GM18517 (cell line): ENCODE measurements at regions not wholly inside any gene's neighbourhood (a gene's known extent, or its start where the extent isn't known, plus 50 kb on each side); places are given as distances from the start of the nearest gene placed in this dataset.

Source experiments
- ATAC-seq: cut with Tn5 transposase; IDR thresholded peaks from one replicate; pipeline ENCODE4 v1.9.1; 2021; ENCODE audit warnings: mild to moderate bottlenecking, moderate library complexity; ENCODE audit not compliant: unreplicated experiment

DNA sequence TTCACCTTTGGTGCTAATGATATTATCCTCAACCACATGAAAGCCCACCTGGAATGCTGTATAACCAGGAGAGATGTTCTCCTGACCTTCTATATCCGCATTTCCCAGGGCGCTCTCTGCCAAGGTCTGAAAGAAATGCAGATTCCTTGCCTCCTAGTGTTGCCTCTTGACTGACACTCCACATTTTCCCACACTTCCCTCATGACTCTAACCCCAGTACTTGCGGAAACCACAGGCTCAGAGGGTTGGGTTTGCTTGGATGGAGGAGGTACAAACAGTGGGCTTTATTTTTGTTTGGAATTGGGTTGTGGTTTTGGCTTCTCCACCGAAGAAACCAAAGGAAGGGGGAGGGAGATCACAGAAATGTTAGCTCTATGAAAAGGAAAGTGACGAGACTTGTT is 222.9 kb upstream of the CELF2 start:
- no peak for ATAC-seq

DNA sequence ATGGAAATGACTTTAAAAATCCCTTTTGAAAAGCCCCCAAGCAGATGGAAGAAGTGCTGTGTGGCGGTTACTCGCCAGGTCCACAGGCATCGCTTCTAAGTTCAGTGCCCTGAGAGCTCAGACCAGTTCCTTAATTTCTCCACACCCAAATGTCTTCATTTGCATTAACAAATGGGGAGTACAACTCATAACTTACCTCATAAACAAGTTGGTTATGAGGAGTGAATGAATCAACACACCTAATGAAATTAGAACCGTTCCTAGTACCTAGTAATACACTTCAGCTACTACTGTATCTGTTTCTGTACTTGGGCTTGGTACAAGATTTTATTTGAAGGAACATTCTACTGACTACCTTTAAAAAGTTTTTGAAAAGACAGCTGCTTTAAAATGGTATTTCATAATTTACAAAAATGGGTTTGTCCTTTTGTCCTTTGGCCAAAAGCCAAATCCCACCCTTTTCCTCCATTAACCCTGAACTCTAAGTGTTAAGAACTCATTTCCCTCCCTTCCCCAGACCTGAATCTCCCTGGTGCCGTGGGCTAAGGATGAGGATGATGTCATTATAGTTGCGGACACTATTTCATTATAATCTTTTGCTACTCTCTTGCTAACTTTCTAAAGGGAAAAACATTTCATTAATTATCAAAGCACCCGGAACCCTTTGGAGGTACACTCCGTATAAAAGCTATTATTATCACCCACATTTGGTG is 221.5 kb upstream of the CELF2 start:
- no peak for ATAC-seq

DNA sequence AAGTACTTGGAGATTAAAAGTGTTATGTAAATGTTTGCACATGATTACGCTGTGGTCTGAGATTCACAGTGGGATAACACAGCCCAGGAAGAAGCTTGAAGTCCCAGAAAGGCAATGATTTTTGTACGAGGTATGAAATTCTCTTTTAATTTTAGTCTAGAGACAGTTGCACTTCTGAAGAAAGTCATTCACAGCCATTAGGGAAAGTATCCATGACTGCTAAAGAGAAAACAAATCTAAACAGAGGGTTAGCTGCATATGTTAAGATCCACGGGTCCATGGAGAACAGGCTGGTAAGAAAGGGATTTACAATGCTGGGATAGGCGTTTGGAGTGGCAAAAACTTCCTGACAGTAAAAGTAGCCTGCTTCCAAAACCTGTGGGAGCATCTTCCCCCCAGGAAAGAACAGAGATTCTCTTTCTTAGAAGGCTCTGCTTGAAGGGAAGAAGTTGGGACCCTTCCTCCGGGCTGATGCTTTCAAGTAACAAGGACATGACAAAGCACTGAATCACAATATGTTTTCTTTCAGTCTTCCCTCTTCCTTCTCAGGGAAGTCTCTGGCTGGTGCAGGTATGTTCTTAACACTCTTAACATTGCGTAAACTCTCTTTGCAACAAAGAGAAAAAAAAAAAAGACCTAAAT is 220.8 kb upstream of the CELF2 start:
- no peak for ATAC-seq

DNA sequence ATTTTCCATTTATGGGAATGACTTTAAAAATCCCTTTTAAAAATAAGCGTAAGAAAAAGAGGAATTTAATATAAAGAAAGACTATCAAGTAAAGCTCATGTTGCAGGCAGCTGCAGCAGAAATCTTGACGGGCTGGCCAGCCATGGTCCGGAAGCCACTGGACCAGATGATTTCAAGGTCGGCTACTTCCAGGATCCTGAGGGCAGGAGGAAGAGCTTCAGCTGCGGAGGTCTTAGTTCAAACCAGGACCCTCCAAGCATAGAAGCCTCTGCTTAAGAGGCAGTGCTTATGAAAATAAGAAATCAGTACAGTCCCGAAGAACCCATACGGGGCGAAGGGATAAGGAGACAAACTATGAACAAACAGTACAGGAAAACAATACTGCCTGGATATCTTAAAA is 220.2 kb upstream of the CELF2 start:
- ATAC-seq: no peak

DNA sequence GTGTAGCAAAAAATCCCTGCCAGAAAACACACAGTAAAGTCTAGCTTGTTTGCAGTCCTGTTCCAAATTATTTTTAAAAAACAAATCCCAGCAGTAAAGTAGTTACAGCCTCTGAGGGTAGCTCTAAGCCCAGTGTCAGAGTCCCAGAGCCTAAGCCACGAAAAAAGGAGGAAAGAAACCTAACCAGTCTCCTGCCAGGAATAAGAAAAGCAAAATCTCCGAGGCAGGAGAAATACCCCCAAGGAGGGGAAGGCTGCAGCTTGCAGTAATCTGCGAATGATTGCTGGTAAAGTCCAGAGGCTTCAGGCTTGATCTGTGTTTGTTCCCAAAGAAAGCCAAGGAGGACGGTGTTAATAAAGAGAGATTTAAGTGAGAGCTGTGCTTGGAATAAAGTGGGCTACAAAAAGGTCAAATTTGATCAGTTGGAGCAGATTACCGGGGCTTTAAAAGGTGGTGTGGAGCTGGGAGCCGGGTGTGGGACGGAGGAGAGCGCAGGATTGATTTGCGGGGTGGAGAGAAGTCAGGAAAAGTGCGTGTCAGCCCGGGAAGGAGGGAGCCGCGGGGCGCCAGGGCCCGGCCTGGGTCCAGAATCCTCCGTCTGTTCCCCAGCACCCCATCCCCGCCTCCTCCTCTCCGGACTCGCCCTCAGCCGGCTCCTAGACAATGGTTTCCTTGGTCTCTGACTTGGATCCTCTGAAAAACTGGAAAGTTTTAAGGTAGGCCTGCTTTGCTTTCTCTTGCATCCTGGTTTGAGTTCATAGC is 219.4 kb upstream of the CELF2 start:
- no peak for ATAC-seq

DNA sequence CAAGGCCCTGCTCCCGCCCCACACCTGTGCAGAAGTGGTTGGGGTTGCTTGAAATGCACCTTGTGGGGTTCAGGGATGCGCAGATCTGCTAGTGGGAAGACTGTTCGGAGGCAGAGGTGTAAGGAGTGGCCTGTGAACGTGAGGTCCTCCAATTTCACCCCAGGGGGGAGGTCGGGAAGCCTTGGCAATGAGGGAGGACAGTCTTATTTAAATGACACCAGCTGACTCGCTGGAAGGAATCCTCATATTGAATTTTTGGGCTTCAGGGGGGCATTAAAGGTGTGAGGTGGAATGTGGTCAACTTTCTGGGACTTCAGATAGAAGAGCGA is 218.8 kb upstream of the CELF2 start:
- ATAC-seq: no peak

DNA sequence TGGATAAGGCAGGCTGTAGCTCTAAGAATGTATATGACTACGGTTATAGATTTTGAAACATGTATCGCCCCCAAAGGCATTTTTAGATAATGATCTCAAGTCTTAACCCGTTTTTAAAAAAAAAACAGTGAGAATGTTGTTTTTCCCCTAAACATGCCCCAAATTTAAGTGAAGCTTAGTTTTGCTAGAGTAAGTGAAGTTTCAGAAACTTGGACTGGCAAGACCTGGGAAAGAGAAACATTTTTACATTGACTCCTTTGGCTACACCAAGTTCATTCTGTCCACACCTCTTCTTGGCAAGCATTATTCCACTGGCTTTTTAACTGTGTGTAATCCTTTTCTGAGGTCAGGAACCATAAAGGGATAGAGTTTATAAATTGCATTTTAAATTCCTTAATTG is 216.7 kb upstream of the CELF2 start:
- ATAC-seq: no peak

DNA sequence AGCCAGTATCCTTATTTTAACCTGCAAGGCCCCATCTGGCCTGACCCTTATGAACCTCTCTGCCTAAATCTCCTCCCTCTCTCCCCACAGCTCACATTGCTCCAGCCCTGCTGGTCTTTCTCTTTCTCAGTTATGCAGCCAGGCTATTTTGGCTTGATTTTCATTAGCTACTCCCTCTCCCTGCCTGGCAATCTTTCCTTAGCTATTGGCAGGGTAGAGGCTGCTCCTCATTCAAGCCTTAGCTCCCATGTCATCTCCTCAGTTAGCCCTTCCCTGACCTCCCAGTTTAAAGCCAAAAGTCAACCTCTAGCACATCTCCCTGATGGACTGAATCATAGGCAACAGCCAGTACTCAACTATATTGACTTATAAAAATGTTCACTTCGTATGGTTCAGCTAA is 214.4 kb upstream of the CELF2 start:
- no peak for ATAC-seq

DNA sequence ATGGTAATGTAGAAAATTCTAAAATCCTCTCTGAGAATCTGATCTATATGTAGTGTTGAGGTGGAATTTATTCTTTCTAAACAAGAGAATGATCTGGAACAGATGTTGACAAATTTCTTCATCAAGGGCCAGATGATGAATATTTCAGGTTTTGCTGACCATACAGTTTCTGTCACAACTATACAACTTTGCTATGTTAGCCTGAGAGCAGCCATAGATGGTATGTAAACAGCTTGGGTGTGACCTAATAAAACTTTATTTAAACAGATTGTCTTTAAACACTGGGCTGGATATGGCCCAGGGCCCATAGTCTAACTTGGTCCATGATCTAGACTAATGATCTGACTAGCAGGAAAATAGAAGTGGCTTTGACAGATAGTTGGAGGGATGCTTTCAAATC is 213.6 kb upstream of the CELF2 start:
- no peak for ATAC-seq

DNA sequence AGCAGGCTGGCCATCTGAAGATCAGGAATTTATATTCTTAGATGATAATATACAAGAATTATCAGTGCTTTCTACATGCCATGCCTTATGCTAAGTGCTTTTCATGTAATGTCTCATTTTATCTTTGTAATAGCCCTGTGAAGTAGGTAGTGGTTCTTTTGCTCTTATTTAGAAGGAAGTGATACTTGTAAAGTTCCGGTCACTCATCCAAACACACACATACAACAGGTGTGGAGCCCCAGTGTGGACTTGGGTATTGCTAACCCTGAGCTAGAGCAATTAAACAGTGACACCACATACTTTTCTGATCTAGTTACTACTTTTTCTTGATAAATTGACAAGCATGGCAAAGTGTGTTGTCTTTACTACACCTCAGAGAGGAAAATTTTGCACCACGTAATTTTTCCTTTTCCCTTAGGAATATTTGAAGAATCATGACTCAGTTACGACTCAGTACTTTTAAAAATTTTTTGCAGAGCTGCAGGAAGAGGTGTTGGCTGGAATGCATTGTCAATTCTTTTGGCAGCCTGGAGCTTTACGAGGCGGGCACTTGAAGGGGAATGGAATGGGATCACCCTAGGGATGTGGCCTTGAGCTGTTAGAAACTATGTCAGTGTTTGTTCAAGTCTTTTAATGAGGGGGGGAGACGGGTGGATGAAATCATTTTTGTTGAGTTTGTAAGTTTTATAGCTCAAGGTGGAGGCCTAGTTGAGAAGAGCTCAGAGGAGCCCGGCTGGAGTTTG is 212.5 kb upstream of the CELF2 start:
- no peak for ATAC-seq

DNA sequence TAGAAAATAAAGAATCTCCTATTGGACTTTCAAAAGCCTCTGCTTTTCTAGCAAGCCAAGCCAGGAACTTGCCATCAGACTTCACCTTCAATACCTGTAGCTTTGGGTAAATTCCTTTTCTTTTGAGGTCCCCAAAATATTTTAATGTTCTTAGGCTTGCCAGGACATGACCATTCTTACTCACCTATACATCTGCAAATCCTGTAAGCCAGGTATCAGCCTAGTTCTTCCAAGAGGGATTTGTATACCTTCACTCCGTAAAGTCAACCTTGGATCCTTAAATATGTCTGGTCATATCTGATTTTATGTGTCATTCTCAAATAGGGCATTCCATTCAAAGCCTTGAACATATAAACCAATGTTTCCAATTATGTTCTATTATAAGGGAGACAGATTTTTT is 210.6 kb upstream of the CELF2 start:
- no peak for ATAC-seq

DNA sequence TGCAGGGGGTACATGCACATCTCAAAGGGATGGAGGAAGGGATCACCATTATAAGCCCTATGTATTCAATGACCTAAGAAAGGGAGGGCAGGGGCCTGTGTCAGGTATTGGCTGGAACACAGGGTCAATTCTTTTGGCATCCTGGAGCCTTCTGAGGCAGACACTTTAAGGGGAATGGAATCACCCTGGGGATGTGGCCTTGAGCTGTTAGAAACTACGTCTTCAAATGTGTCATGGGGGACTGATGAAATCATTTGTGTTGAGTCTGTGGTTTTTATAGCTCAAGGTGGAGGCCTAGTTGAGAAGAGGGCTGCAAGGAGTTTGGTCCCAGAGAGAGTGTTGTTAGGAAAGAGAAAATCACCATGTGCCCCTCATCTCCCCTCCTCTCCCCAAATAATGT is 206.1 kb upstream of the CELF2 start:
- no peak for ATAC-seq

DNA sequence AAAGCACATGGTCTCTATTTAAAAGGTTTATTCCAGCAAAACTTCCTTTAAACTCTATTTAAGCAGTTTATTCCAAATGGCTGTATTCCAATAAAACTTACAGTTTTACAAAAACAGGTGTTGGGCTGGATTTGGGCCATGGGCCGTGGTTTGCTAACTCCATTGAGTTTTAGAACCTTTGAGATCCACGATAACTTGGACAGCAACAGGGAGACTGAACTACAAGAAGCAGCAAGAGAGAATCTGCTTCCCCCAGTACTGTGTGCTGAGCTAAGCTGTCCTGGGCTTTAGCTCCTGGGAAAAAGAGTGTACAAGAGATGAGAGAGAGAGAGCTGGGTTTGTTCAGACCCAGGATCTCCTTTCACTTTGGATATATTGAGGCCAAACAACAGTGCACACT is 204.0 kb upstream of the CELF2 start:
- no peak for ATAC-seq

DNA sequence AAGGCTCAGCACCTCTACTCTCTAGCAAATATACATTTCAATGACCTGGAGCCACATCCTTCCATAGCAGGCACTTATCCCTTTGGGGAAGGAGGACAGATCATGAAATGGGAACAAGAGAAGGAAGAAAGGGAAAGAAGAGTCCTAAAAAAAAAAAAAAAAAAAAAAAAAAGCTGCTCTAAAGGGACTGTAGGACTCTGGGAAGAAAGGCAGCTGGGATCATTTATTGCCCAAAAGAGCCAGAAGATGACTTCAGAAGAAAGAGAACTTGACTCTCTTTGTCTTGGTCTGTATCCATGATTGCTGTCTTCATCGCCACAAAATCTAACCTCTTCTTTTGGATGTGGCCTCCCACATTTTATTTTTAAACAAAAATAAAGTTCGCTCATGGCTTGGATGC is 203.6 kb upstream of the CELF2 start:
- no peak for ATAC-seq

DNA sequence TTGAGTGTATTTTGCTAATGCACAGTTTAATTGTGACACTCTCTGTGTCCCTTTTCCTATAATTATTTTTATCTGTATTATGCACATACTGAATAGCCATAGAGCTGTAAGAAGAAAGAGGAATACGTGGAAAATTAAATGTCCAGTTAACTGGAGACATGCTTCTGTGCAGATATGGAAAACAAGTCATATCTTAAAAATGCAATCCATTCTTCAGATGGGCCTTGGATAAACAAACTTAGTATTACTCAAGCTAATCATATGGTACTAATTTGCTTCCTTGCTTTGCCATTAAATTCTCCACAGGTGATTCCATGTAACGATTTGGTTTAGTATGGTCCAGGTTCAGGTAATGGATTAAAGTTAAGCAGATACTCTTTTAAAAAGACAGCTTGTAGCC is 201.2 kb upstream of the CELF2 start:
- ATAC-seq: no peak

DNA sequence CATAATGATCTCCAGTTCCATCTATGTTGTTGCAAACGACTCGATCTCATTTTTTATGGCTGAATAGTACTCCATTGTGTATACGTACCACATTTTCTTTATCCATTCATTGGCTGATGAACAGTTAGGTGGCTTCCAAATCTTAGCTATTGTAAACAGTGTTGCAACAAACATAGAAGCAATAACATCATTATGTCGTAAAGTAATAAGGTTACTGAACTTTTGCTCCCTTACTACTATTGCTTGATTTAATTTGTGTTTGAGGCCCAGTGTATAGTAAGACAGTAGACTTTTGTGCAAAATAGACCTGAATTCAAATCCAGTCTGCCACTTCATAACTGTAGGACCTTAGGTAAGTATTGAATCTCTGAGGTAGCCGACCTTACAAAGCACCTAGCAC is 200.1 kb upstream of the CELF2 start:
- no peak for ATAC-seq

DNA sequence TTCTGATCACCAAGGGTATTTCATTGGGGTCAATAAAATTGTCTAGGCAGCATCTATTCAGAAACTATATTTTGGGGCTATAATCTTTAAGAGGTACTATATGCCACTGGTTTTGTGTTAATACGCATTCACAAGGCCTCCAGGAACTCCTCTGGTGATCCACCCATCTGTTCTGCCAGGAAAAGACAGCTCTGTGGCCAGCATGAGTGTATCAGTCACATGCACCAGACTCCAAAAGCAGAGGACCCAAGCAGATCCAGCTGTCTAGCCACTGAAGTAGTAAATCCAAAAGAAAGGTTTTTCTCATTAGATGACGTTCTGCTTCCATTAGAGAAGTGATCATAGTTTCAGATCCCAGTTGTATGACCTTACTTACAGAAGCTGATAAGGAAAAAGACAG is 199.6 kb upstream of the CELF2 start:
- no peak for ATAC-seq

DNA sequence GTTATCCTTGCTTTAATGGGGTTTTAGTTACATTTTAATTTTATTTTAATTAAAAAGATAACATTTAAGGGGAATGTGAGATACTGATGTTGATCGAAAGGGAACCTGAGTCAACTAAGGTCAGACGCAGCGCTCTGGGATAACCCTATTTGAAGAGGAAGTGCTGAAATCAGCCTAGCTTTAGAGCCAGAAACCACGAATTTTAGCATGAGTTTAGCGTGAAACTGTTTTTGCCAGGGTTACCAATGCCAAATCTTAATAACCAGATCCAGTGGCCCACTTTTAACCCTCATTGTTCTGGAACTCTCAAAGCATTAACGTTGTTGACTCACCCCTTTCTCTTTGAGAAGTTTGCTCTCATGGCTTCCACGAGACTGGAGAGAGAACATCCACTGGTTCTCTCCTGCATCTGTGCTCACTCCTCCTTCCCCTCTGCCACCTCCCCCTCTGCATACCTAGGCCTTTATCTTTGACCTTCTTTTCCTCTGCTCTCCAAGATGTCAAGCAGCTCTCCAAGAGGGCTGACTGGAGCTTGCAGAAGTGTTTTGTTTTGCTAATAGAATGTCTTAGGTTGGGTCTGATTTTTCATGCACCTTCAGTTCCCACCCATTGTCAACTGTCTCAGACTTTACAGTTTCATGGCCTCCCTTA is 198.3 kb upstream of the CELF2 start:
- ATAC-seq: no peak

DNA sequence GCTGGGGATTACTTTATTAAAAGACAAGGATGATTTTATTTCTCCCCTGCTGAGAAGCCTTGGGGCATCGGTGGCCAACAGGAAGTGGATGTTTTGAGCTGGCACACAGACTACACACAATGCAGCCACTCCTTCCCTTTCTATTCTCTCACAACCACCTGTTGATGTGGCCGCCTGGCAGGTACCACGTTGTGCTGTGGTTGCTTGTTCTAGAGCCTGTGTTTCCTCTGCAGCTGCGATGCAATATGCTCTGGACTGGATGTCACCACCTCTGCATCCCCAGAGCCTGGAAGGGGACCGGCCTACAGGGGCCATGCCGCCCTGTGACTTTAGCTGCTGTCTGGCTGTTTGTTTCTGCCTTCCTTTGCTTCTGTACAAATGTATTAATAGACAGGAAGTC is 195.7 kb upstream of the CELF2 start:
- no peak for ATAC-seq

DNA sequence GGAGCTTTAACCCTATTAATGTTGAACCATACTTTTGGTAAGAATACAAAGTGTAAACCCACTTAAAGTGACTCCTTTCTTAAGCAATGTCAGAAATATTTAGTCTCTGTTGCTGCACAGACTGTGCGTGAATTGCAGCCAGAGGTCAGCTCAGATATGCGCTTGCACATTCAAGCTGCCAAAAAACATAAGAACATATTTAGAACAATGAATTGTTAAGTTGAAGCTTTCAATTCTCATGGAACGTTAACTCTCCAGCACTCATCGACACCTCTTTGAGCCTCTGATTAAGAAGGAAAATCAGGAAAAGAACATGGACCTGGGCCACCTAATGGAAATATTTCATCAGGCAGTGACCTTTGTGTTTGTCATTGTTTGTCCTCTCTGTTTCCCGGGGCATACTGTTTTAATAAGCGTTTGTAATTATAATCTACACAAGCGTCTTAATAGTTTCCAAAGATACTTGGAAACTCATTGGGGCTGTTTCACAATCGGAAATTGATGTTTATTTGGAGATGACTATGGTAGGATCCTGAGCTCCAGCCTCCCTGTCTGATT is 193.0 kb upstream of the CELF2 start:
- no peak for ATAC-seq

DNA sequence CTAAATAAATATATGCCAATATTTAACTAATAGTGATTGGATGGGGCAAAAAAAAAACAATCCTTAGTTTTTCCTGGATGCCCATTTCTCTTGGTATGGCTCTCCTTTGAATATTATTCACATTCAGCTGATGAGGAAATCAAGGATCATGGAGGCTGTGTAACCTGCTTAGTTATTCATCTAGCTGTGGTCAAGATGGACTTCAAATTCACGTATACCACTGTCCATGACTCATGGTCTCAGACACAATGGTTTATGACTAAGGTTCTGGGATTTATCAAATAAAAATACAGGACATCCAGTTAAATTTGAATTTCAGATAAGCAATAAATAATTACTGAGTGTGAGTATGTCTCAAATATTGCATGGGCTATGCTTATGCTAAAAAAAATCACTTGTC is 191.5 kb upstream of the CELF2 start:
- no peak for ATAC-seq
